HUES48 (cell line): ENCODE measurements at regions not wholly inside any gene's neighbourhood (a gene's known extent, or its start where the extent isn't known, plus 50 kb on each side); places are given as distances from the start of the nearest gene placed in this dataset.

Source experiments
- H3K27ac ChIP-seq: one replicate; pipeline ENCODE4 v1.7.0; 2013; ENCODE audit warnings: low read depth, low read length, inconsistent platforms
- H3K27me3 ChIP-seq: 2 replicates; pipeline ENCODE4 v1.6.1; 2013; ENCODE audit warnings: mild to moderate bottlenecking, low read length; ENCODE audit not compliant: control insufficient read depth, insufficient read depth
- H3K36me3 ChIP-seq: 2 replicates; pipeline ENCODE4 v1.6.1; 2013; ENCODE audit warnings: low read length; ENCODE audit not compliant: control insufficient read depth, insufficient read depth
- H3K4me1 ChIP-seq: 2 replicates; pipeline ENCODE4 v1.6.1; 2013; ENCODE audit warnings: mild to moderate bottlenecking, low read length; ENCODE audit not compliant: control insufficient read depth, insufficient read depth
- H3K4me3 ChIP-seq: 2 replicates; pipeline ENCODE4 v1.5.1; 2013; ENCODE audit warnings: mild to moderate bottlenecking, low read depth, low read length
- H3K9ac ChIP-seq: 2 replicates; pipeline ENCODE4 v1.6.1; 2013; ENCODE audit warnings: mild to moderate bottlenecking, low read depth, low read length, moderate library complexity
- H3K9me3 ChIP-seq: 2 replicates; pipeline ENCODE4 v1.6.1; 2013; ENCODE audit warnings: low read length; ENCODE audit not compliant: control insufficient read depth, insufficient read depth

DNA sequence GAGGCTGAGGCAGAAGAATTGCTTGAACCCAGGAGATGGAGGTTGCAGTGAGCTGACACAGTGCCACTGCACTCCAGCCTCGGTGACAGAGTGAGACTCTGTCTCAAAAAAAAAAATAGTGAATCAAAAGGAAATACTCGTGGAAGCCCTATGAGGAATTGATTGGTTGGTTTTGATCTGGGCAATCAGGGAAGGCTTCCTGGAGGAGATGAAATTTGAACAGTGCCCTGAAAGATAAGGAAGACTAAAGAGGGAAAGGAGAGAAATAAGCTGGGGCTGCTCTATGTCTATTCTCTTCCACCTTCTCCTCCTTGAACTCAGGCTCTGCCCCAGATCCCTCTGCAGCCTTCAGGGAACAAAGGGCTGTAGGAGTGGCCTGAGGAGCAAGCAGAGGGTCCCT, 54.1 kb downstream of the IRF2BPL start:
- Histone ChIP-seq H3K4me3 (no peak overlapping the region), H3K36me3 (no peaks in the 10 kb centered on the region), H3K27ac (no peak overlapping the region), H3K9me3 (no peaks in the 10 kb centered on the region), H3K9ac (no peak overlapping the region), H3K4me1 (no peaks in the 10 kb centered on the region; the same call in 1 of the 2 replicates), H3K27me3 (no peaks in the 10 kb centered on the region)

DNA sequence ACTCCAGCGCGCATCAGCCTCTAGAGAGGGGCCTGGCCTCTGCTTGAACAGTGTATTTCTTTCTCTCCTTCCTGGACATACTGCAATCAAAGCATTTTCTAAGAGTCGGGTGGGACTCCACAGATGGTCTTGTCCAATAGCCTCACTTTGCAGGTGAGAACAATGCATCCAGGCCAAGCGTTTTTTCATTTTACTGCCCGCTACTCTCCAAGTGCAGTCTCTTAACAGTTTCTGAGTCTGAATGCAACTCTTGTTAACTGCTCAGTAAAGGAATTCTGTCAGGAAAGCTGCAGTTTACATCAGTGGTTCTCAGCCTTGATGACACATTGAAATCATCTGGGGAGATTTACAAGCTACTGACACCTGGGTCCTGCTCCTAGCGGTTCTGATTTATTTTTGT, 57.0 kb downstream of the IRF2BPL start:
- Histone ChIP-seq H3K9me3 (no peaks in the 10 kb centered on the region), H3K36me3 (no peaks in the 10 kb centered on the region), H3K27me3 (no peaks in the 10 kb centered on the region), H3K4me3 (no peak overlapping the region), H3K4me1 (peaks cover 14% of the 10 kb centered on the region), H3K27ac (no peak overlapping the region), H3K9ac (no peak overlapping the region)

DNA sequence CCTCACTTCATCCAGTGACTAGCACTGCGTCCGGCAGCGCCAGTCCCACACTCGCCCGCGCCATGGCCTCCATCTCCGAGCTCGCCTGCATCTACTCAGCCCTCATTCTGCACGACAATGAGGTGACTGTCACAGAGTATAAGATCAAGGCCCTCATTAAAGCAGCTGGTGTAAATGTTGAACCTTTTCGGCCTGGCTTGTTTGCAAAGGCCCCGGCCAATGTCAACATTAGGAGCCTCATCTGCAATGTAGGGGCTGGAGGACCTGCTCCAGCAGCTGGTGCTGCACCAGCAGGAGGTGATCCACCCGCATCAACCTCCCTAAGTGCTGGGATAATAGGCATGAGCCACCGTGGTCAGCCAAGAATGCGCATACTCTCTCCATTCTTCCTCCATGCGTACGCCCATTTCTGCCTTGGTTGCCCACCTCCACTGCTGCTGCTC, 59.9 kb downstream of the IRF2BPL start:
- Histone ChIP-seq H3K27ac (peak overlapping the region; percentile 73), H3K4me3 (no peak overlapping the region), H3K9me3 (no peaks in the 10 kb centered on the region), H3K27me3 (no peaks in the 10 kb centered on the region), H3K36me3 (no peaks in the 10 kb centered on the region), H3K4me1 (peaks cover 17% of the 10 kb centered on the region), H3K9ac (no peak overlapping the region)

DNA sequence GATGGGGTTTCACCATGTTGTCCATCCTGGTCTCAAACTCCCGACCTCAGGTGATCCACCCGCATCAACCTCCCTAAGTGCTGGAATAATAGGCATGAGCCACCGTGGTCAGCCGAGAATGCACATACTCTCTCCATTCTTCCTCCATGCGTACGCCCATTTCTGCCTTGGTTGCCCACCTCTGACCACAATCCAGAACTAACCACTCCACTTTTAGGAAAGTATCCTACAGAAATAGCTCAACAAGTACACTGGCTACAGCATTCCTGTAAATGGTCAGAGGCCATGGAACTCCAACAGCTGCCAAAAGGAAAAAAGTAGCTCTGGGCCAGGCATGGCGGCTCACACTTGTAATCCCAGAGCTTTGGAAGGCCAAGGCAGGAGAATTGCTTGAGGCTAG, 60.7 kb downstream of the IRF2BPL start:
- no peaks in the 10 kb centered on the region for H3K27me3 ChIP-seq
- no peak overlapping the region for H3K9ac ChIP-seq
- peaks cover 17% of the 10 kb centered on the region for H3K4me1 ChIP-seq
- no peak overlapping the region for H3K27ac ChIP-seq
- H3K4me3 ChIP-seq: no peak overlapping the region
- H3K36me3 ChIP-seq: no peaks in the 10 kb centered on the region
- no peaks in the 10 kb centered on the region for H3K9me3 ChIP-seq

DNA sequence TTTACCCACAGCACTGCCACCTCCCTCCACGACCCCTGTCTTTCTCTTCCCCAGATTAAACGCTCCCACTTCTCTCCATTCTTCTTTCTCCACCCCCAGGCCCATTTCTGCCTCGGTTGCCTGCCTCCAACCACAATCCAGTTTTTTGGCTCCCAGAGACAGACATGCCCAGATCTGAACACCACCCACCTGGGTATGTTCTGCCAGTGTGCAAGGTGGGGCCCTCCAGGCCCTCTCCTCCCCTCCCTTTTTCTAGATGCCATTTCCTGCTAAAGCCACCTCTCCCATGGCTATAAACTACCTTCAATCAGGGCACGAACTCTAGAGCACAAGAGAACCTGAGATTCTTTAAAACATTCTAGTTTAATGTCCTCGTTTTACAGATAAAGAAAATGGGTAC, 63.3 kb downstream of the IRF2BPL start:
- H3K4me3 ChIP-seq: no peak overlapping the region
- no peaks in the 10 kb centered on the region for H3K36me3 ChIP-seq
- H3K4me1 ChIP-seq: peaks cover 40% of the 10 kb centered on the region
- no peaks in the 10 kb centered on the region for H3K27me3 ChIP-seq
- no peak overlapping the region for H3K9ac ChIP-seq
- H3K9me3 ChIP-seq: no peaks in the 10 kb centered on the region
- no peak overlapping the region for H3K27ac ChIP-seq

DNA sequence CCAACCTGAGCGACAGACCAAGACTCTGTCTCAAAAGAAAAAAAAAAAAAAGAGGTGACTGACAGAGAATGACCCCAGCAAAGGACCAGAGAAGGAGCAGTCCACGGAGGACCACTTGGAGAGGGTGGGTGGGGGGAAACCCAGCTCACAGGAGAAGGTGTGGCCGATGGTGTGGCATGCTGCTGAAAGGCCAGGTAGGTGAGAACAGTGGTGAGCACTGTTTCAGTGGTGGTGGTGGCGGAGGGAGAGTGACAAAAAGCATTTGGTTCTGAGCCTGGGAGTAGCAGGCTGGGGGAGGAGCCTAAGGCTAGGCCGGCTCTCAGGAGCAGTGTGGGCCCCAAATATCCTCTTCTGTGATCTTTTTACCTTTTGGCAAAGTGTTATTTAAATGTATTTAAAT, 63.8 kb downstream of the IRF2BPL start:
- Histone ChIP-seq H3K4me3 (no peak overlapping the region), H3K27me3 (no peaks in the 10 kb centered on the region), H3K9ac (no peak overlapping the region), H3K4me1 (peaks cover 43% of the 10 kb centered on the region), H3K27ac (no peak overlapping the region), H3K9me3 (no peaks in the 10 kb centered on the region), H3K36me3 (no peaks in the 10 kb centered on the region)

DNA sequence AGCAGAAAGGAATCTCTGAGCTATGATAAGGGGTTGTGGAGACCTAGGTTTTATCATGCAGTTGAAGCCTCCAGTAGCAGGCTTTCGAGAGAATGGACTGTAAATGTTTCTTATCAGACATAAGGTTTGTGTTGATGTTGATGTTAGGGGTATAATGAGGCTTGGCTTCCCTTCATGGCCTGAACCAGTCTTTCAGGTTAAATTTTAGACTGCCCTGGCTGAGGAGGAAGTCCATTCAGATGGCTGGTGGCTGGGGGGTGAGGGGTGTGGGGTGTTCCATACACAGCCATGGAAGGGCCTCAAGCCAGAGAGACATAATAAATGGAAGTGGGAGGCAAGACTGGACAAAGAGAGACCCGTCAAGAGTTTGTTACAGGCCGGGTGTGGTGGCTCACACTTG, 65.1 kb downstream of the IRF2BPL start:
- no peaks in the 10 kb centered on the region for H3K36me3 ChIP-seq
- no peak overlapping the region for H3K9ac ChIP-seq
- H3K9me3 ChIP-seq: no peaks in the 10 kb centered on the region
- no peaks in the 10 kb centered on the region for H3K27me3 ChIP-seq
- no peak overlapping the region for H3K4me3 ChIP-seq
- no peak overlapping the region for H3K27ac ChIP-seq
- peaks cover 39% of the 10 kb centered on the region for H3K4me1 ChIP-seq

DNA sequence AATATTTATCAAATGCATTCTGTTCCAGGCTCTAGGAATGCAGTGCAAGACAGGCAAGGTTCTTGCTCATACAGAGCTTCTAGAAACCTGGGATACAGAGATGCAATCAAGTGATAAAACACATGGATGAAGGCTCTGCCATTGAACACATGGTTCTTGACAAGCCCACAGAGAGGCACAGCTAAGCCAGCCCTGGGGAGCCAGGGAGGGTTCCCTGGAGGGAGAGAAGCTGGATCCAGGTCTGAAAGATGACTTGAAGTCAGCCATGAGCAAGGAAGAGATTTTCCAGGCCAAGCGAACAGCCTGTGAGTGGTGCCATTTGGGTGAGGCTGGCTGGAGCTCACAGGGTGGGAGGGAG, 66.2 kb downstream of the IRF2BPL start:
- Histone ChIP-seq H3K4me1 (peaks cover 44% of the 10 kb centered on the region), H3K27me3 (no peaks in the 10 kb centered on the region), H3K4me3 (peak overlapping the region; percentile 51), H3K9ac (0 out of 2 replicates have a peak overlapping the region, but pooled peaks have one; percentile 19), H3K9me3 (no peaks in the 10 kb centered on the region), H3K36me3 (no peaks in the 10 kb centered on the region), H3K27ac (peak overlapping the region; percentile 99)

DNA sequence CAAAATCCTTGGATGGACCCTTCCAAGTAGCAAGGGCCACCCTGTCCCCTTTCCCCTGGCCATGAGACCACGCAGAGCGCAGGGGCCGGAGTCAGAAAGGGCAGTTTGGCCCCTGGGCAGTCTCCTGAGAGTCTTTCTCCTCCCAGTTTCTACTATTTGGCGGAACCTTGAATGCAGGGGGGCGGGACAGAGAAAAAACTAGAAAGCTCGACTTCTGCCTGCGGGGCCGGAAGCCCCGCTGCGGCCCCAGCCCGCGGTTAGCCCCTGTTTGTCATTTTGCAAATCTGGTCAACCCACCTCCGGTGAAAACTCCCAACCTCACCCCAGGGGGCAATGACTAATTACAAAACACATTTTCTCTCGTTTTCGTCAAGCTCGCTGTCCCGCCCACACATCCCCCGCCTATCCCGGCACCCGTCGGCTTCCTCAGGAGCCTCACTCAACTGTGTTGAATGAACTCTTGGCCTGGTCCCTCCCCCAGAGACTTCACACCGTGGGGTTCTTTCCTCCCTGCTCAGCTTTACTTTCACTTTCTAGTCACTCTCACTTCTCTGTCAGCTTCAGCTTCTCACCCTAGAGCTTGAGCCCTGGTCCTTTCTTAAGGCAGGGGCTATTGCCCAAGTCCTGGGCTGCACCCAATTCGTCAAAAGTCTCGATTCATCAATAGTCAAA, 66.7 kb downstream of the IRF2BPL start:
- no peaks in the 10 kb centered on the region for H3K27me3 ChIP-seq
- no peaks in the 10 kb centered on the region for H3K9me3 ChIP-seq
- peaks cover 50% of the 10 kb centered on the region for H3K4me1 ChIP-seq
- H3K9ac ChIP-seq: peak overlapping the region; percentile 71
- no peaks in the 10 kb centered on the region for H3K36me3 ChIP-seq
- H3K27ac ChIP-seq: peak overlapping the region; percentile 99
- peak overlapping the region; percentile 51 for H3K4me3 ChIP-seq

DNA sequence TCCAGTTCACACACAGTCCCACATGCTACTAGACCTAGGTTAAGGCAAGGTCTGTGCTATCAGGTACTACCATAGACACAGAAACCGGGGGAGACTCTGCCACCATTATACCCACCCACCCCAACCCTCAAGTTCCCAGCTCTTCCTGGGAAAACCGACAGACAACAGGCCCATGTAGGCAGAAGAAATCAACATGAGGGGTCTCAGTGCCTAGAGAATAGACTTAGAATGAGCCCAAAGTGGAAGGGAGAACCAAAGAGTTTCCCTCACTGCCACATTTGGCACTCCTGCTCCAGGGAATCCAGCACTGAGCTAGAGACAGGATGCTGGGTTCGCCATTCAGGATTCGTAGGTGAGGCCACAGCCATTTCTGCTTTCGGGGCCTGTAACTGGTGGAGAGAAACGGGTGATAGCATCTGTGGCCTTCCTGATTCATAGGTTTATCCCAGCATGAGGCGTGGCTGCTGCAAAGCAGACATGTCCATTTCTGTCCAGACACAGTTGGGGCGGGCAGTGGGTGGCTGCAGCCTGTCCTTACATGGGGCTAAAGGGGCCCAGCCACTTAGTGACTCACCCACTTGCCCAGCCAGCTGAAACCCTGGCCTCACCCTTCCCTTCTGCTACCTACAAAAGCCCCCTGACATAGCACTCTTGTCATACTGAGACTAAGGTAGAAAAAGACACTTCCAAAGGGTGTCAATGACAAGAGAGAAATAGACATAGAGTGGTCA, 69.4 kb downstream of the IRF2BPL start:
- H3K27ac ChIP-seq: no peak overlapping the region
- peaks cover 67% of the 10 kb centered on the region for H3K4me1 ChIP-seq
- H3K9ac ChIP-seq: no peak overlapping the region
- H3K27me3 ChIP-seq: no peaks in the 10 kb centered on the region
- H3K4me3 ChIP-seq: no peak overlapping the region
- no peaks in the 10 kb centered on the region for H3K36me3 ChIP-seq
- no peaks in the 10 kb centered on the region for H3K9me3 ChIP-seq
